ENCODE measurements at regions not wholly inside any gene's neighbourhood (a gene's known extent, or its start where the extent isn't known, plus 50 kb on each side); places are given as distances from the start of the nearest gene placed in this dataset.
A peak's percentile ranks its signal among the peaks of the same experiment; 100 is the strongest.

GRCh38 chr14:62369919-62370560 is 607.8 kb downstream of the SNAPC1 start:
- Mint-ChIP-seq H3K9me3 (ENCODE audit: low read depth) (no peaks in the 10 kb centered on the region), H3K4me3 (ENCODE audit: unreplicated experiment) (no peak overlapping the region), H3K27ac (ENCODE audit: unreplicated experiment) (no peak overlapping the region), H3K27me3 (ENCODE audit: low read depth) (peaks cover 11% of the 10 kb centered on the region), H3K36me3 (ENCODE audit: low read depth) (no peaks in the 10 kb centered on the region), H3K4me1 (ENCODE audit: low read depth) (no peaks in the 10 kb centered on the region)
- TF ChIP-seq CTCF (IDR thresholded peaks at IDR 0.05) = no peak
- DNase-seq (ENCODE audit: low spot score) = no peak

GRCh38 chr14:62373944-62374343 is 611.7 kb downstream of the SNAPC1 start:
- Mint-ChIP-seq H3K27me3 (ENCODE audit: low read depth) (peaks cover 11% of the 10 kb centered on the region), H3K36me3 (ENCODE audit: low read depth) (no peaks in the 10 kb centered on the region), H3K9me3 (ENCODE audit: low read depth) (peaks cover 6% of the 10 kb centered on the region), H3K4me3 (ENCODE audit: unreplicated experiment) (no peak overlapping the region), H3K4me1 (ENCODE audit: low read depth) (no peaks in the 10 kb centered on the region), H3K27ac (ENCODE audit: unreplicated experiment) (no peak overlapping the region)
- DNase-seq (ENCODE audit: low spot score) = no peak
- no peak for TF ChIP-seq CTCF (IDR thresholded peaks at IDR 0.05)

GRCh38 chr14:62378057-62378456 is 615.8 kb downstream of the SNAPC1 start:
- H3K4me1 Mint-ChIP-seq (ENCODE audit: low read depth) = no peaks in the 10 kb centered on the region
- H3K36me3 Mint-ChIP-seq (ENCODE audit: low read depth) = no peaks in the 10 kb centered on the region
- no peak for TF ChIP-seq CTCF (IDR thresholded peaks at IDR 0.05)

GRCh38 chr14:62381311-62382070 is 619.3 kb downstream of the SNAPC1 start:
- H3K36me3 Mint-ChIP-seq (ENCODE audit: low read depth) = no peaks in the 10 kb centered on the region
- no peaks in the 10 kb centered on the region for H3K4me1 Mint-ChIP-seq (ENCODE audit: low read depth)
- TF ChIP-seq CTCF (IDR thresholded peaks at IDR 0.05) = no peak
- H3K9me3 Mint-ChIP-seq (ENCODE audit: low read depth) = peaks cover 10% of the 10 kb centered on the region
- DNase-seq (ENCODE audit: low spot score) = no peak
- no peak overlapping the region for H3K27ac Mint-ChIP-seq (ENCODE audit: unreplicated experiment)
- peaks cover 16% of the 10 kb centered on the region for H3K27me3 Mint-ChIP-seq (ENCODE audit: low read depth)
- H3K4me3 Mint-ChIP-seq (ENCODE audit: unreplicated experiment) = no peak overlapping the region

More at GRCh38 chr14:62378057-62378456, 615.8 kb downstream of the SNAPC1 start:
- H3K27ac Mint-ChIP-seq (ENCODE audit: unreplicated experiment) = no peak overlapping the region
- H3K27me3 Mint-ChIP-seq (ENCODE audit: low read depth) = peaks cover 16% of the 10 kb centered on the region
- H3K4me3 Mint-ChIP-seq (ENCODE audit: unreplicated experiment) = no peak overlapping the region
- H3K9me3 Mint-ChIP-seq (ENCODE audit: low read depth) = peaks cover 6% of the 10 kb centered on the region
- DNase-seq (ENCODE audit: low spot score) = no peak

GRCh38 chr14:62409169-62409568 is 636.1 kb downstream of the KCNH5 start:
- Mint-ChIP-seq H3K27ac (ENCODE audit: unreplicated experiment) (peak overlapping the region; percentile 84), H3K4me1 (ENCODE audit: low read depth) (peaks cover 10% of the 10 kb centered on the region), H3K9me3 (ENCODE audit: low read depth) (no peaks in the 10 kb centered on the region), H3K4me3 (ENCODE audit: unreplicated experiment) (no peak overlapping the region), H3K36me3 (ENCODE audit: low read depth) (no peaks in the 10 kb centered on the region), H3K27me3 (ENCODE audit: low read depth) (peaks cover 7% of the 10 kb centered on the region)
- no peak for TF ChIP-seq CTCF (IDR thresholded peaks at IDR 0.05)
- DNase-seq (ENCODE audit: low spot score) = no peak

Measured in chondrocyte (in vitro differentiated cells).